Astrocyte (in vitro differentiated cells and primary cell): ENCODE measurements at regions not wholly inside any gene's neighbourhood (a gene's known extent, or its start where the extent isn't known, plus 50 kb on each side); places are given as distances from the start of the nearest gene placed in this dataset.
"Not testable (repeated sequence)": the region's sequence is repeated elsewhere in the genome, so short reads cannot be mapped to it uniquely, and the experiment has no call there.

ENCODE experiments used
- DNase-seq: peaks from one replicate; pipeline ENCODE4 v3.0.0-alpha.2; 2010; ENCODE audit warnings: low read depth
- FAIRE-seq: peaks from 2 replicates; lab custom pipeline; 2011; peaks lifted over from hg19 to GRCh38; lab: Jason Lieb, UNC
- H2AFZ ChIP-seq: 2 replicates; pipeline ENCODE4 v1.6.0; 2012; ENCODE audit warnings: low read depth, low read length, inconsistent platforms
- H3K27ac ChIP-seq: 2 replicates; pipeline ENCODE4 v1.5.1; 2011; ENCODE audit warnings: low read depth, low read length, inconsistent platforms
- H3K27me3 ChIP-seq: 2 replicates; pipeline ENCODE4 v1.6.0; 2011; ENCODE audit warnings: low read length, inconsistent platforms; ENCODE audit not compliant: insufficient read depth
- H3K36me3 ChIP-seq: 2 replicates; pipeline ENCODE4 v1.5.1; 2011; ENCODE audit warnings: low read length, inconsistent platforms; ENCODE audit not compliant: insufficient read depth
- H3K4me1 ChIP-seq: 2 replicates; pipeline ENCODE4 v1.5.1; 2011; ENCODE audit warnings: low read length, inconsistent platforms; ENCODE audit not compliant: insufficient read depth
- H3K4me2 ChIP-seq: 2 replicates; pipeline ENCODE4 v1.6.0; 2012; ENCODE audit warnings: low read length, inconsistent platforms
- H3K4me3 ChIP-seq: 2 replicates; pipeline ENCODE4 v1.5.1; 2011; ENCODE audit warnings: low read depth, mild to moderate bottlenecking, low read length, inconsistent platforms; ENCODE audit not compliant: insufficient read depth
- H3K79me2 ChIP-seq: 2 replicates; pipeline ENCODE4 v1.6.0; 2012; ENCODE audit warnings: mild to moderate bottlenecking, low read length, inconsistent platforms; ENCODE audit not compliant: insufficient read depth
- H3K9ac ChIP-seq: 2 replicates; pipeline ENCODE4 v1.6.0; 2012; ENCODE audit warnings: mild to moderate bottlenecking, low read length, inconsistent platforms
- H3K9me3 ChIP-seq: 2 replicates; pipeline ENCODE4 v1.5.1; 2012; ENCODE audit warnings: low read depth, mild to moderate bottlenecking, low read length, inconsistent platforms; ENCODE audit not compliant: insufficient read depth
- H4K20me1 ChIP-seq: 2 replicates; pipeline ENCODE4 v1.6.0; 2012; ENCODE audit warnings: low read length, inconsistent platforms; ENCODE audit not compliant: insufficient read depth
- H3K27ac Mint-ChIP-seq: one replicate; pipeline ENCODE4 v1.8.0; 2021; ENCODE audit warnings: mild to moderate bottlenecking, mixed read lengths; ENCODE audit not compliant: unreplicated experiment
- H3K27me3 Mint-ChIP-seq: one replicate; pipeline ENCODE4 v1.8.0; 2021; ENCODE audit warnings: low read depth, mixed read lengths; ENCODE audit not compliant: unreplicated experiment
- H3K36me3 Mint-ChIP-seq: one replicate; pipeline ENCODE4 v1.8.0; 2021; ENCODE audit warnings: low read depth, mixed read lengths; ENCODE audit not compliant: unreplicated experiment
- H3K4me1 Mint-ChIP-seq: one replicate; pipeline ENCODE4 v1.8.0; 2021; ENCODE audit warnings: low read depth, mixed read lengths; ENCODE audit not compliant: unreplicated experiment
- H3K4me3 Mint-ChIP-seq: one replicate; pipeline ENCODE4 v1.8.0; 2021; ENCODE audit warnings: mild to moderate bottlenecking, moderate library complexity, mixed read lengths; ENCODE audit not compliant: unreplicated experiment
- H3K9me3 Mint-ChIP-seq: one replicate; pipeline ENCODE4 v1.8.0; 2021; ENCODE audit warnings: mild to moderate bottlenecking, mixed read lengths; ENCODE audit not compliant: unreplicated experiment

- not testable (repeated sequence) for H3K9ac ChIP-seq, H3K4me2 ChIP-seq, H3K27ac Mint-ChIP-seq, H3K4me1 Mint-ChIP-seq, H3K36me3 ChIP-seq, FAIRE-seq, H4K20me1 ChIP-seq, H3K9me3 ChIP-seq, H2AFZ ChIP-seq, H3K9me3 Mint-ChIP-seq, H3K79me2 ChIP-seq, H3K27me3 ChIP-seq, H3K4me3 Mint-ChIP-seq, H3K27me3 Mint-ChIP-seq, DNase-seq, H3K4me1 ChIP-seq, H3K4me3 ChIP-seq, H3K36me3 Mint-ChIP-seq, H3K27ac ChIP-seq
Measured at GRCh38 chr9:66781240-66781639, 119.3 kb upstream of the ZNF658 start.

- H3K4me1 ChIP-seq, H3K79me2 ChIP-seq, H3K4me2 ChIP-seq, H3K4me3 Mint-ChIP-seq, H3K4me3 ChIP-seq, H3K27ac Mint-ChIP-seq, H3K36me3 ChIP-seq, H3K9ac ChIP-seq, FAIRE-seq, H3K27me3 Mint-ChIP-seq, H4K20me1 ChIP-seq, H2AFZ ChIP-seq, H3K4me1 Mint-ChIP-seq, H3K27ac ChIP-seq, H3K27me3 ChIP-seq, H3K36me3 Mint-ChIP-seq, H3K9me3 ChIP-seq, H3K9me3 Mint-ChIP-seq, DNase-seq: not testable (repeated sequence)
Measured at GRCh38 chr9:66782010-66782409, 118.5 kb upstream of the ZNF658 start.

GRCh38 chr9:66785603-66786002 lies 114.9 kb upstream of the ZNF658 start:
- H4K20me1 ChIP-seq, H2AFZ ChIP-seq, H3K36me3 Mint-ChIP-seq, H3K79me2 ChIP-seq, H3K9me3 Mint-ChIP-seq, H3K36me3 ChIP-seq, FAIRE-seq, H3K27me3 ChIP-seq, H3K4me3 Mint-ChIP-seq, H3K27ac ChIP-seq, H3K4me1 ChIP-seq, H3K4me2 ChIP-seq, H3K27ac Mint-ChIP-seq, H3K27me3 Mint-ChIP-seq, H3K4me3 ChIP-seq, H3K9me3 ChIP-seq, H3K9ac ChIP-seq, H3K4me1 Mint-ChIP-seq, DNase-seq: not testable (repeated sequence)

- H3K9ac ChIP-seq, H2AFZ ChIP-seq, FAIRE-seq, H3K27ac ChIP-seq, H4K20me1 ChIP-seq, H3K4me1 ChIP-seq, H3K36me3 Mint-ChIP-seq, H3K4me2 ChIP-seq, H3K27me3 ChIP-seq, H3K9me3 Mint-ChIP-seq, H3K36me3 ChIP-seq, DNase-seq, H3K4me3 ChIP-seq, H3K27me3 Mint-ChIP-seq, H3K79me2 ChIP-seq, H3K4me3 Mint-ChIP-seq, H3K4me1 Mint-ChIP-seq, H3K27ac Mint-ChIP-seq, H3K9me3 ChIP-seq: not testable (repeated sequence)
Measured at GRCh38 chr9:66791092-66791750, 109.3 kb upstream of the ZNF658 start.

- not testable (repeated sequence) for H3K4me3 ChIP-seq, H3K27ac ChIP-seq, H3K27me3 Mint-ChIP-seq, H3K9ac ChIP-seq, H3K4me1 ChIP-seq, H3K9me3 ChIP-seq, H3K27ac Mint-ChIP-seq, H3K4me2 ChIP-seq, H3K4me3 Mint-ChIP-seq, H4K20me1 ChIP-seq, H3K9me3 Mint-ChIP-seq, H3K36me3 ChIP-seq, H2AFZ ChIP-seq, H3K36me3 Mint-ChIP-seq, FAIRE-seq, H3K27me3 ChIP-seq, DNase-seq, H3K79me2 ChIP-seq
- H3K4me1 Mint-ChIP-seq = peaks cover 14% of the 10 kb centered on the region
Measured at GRCh38 chr9:66794769-66795168, 105.8 kb upstream of the ZNF658 start.

- not testable (repeated sequence) for H3K9me3 Mint-ChIP-seq, H3K4me2 ChIP-seq, H2AFZ ChIP-seq, H3K27ac ChIP-seq, FAIRE-seq, H3K4me3 Mint-ChIP-seq, H3K27me3 ChIP-seq, H3K27ac Mint-ChIP-seq, H3K4me1 ChIP-seq, H4K20me1 ChIP-seq, DNase-seq, H3K36me3 Mint-ChIP-seq, H3K27me3 Mint-ChIP-seq, H3K4me3 ChIP-seq, H3K36me3 ChIP-seq, H3K9me3 ChIP-seq, H3K9ac ChIP-seq, H3K79me2 ChIP-seq
- H3K4me1 Mint-ChIP-seq = peaks cover 14% of the 10 kb centered on the region
Measured at GRCh38 chr9:66795723-66796503, 104.6 kb upstream of the ZNF658 start.
